Adrenal gland (tissue), 5 donors: ENCODE measurements at regions not wholly inside any gene's neighbourhood (a gene's known extent, or its start where the extent isn't known, plus 50 kb on each side); places are given as distances from the start of the nearest gene placed in this dataset.

Experiments used
- POLR2A ChIP-seq, 2 donors: fragments of 450-650 bp; IDR thresholded peaks; one replicate each; pipeline ENCODE4 v1.6.1; 2017; ENCODE audit warnings: antibody characterized with exemption in 2 of 2, mild to moderate bottlenecking in 2 of 2, moderate library complexity in 1 of 2
- TF ChIP-seq, protein P1 (sequence below), 6 experiments: fragments of 450-650 bp in 4 of 6; fragments of 200-600 bp in 2 of 6; sonication (generic) in 1 of 6; IDR thresholded peaks; 1 replicate in 5 of 6; 2 replicates in 1 of 6; pipeline versions ENCODE4 v1.5.1 to v1.8.0; 2016 to 2021; ENCODE audit warnings: antibody characterized with exemption in 6 of 6, mild to moderate bottlenecking in 2 of 6, moderate library complexity in 1 of 6
- donor health status: DM: no; HTN: no; CAD: no.

DNA sequence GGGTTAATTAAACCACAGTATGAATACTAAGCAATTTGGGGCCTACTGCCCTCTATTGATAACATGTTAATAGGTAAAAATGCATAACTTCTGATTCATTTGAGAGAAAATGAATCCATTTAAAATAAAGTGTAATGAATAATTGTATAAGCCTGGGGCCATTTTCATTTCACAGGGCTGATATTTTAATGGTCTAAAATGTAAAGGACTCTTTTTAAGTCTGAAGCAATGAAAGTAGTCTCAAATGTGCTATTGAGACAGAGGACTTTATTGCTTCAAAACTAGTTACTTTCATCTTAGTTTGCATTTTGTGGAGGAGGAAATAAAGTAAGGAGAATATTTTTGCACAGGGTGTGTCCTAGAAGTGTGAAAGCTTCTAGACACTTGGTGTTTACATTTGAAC is 155.4 kb downstream of the TLR5 start:
- TF ChIP-seq, protein P1, sequence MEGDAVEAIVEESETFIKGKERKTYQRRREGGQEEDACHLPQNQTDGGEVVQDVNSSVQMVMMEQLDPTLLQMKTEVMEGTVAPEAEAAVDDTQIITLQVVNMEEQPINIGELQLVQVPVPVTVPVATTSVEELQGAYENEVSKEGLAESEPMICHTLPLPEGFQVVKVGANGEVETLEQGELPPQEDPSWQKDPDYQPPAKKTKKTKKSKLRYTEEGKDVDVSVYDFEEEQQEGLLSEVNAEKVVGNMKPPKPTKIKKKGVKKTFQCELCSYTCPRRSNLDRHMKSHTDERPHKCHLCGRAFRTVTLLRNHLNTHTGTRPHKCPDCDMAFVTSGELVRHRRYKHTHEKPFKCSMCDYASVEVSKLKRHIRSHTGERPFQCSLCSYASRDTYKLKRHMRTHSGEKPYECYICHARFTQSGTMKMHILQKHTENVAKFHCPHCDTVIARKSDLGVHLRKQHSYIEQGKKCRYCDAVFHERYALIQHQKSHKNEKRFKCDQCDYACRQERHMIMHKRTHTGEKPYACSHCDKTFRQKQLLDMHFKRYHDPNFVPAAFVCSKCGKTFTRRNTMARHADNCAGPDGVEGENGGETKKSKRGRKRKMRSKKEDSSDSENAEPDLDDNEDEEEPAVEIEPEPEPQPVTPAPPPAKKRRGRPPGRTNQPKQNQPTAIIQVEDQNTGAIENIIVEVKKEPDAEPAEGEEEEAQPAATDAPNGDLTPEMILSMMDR (IDR thresholded peaks at IDR 0.05), result no peak
- TF ChIP-seq POLR2A (IDR thresholded peaks at IDR 0.05), result no peak
